CD4-positive, alpha-beta T cell treated with Interleukin-2 at 100 ng/mL for 4 hours (primary cell): ENCODE measurements at regions not wholly inside any gene's neighbourhood (a gene's known extent, or its start where the extent isn't known, plus 50 kb on each side); places are given as distances from the start of the nearest gene placed in this dataset.
"Not testable (repeated sequence)": the region's sequence is repeated elsewhere in the genome, so short reads cannot be mapped to it uniquely, and the experiment has no call there.

Experiments
- DNase-seq: peaks from one replicate; pipeline ENCODE4 v3.0.0-alpha.2; 2020; ENCODE audit warnings: low spot score

DNA sequence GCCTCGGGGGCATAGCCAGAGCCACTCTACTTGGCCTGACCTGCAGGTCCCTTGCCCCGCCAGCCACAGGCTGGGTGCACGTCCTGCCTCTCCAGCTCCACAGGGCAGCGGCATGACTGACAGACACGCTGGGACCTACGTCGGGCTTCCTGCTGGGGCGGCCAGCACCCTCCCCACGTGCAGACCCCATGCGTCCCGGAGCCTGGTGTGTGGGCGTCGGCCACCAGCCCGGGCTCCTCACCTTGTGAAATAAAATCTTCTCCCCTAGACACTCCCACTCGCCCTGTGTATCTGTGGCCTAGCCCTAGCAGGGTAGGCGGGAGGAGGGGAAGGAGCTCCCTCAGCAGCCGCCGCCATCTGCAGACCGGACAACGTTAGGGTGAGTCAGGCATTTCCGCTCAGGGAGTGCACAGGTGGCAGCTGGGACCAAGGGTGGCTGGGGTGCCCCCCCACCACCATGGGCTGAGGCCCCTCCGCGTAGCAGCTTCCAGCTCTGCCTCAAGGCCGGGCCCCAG, 119.5 kb downstream of the IGLL1 start:
- DNase-seq: not testable (repeated sequence)

DNA sequence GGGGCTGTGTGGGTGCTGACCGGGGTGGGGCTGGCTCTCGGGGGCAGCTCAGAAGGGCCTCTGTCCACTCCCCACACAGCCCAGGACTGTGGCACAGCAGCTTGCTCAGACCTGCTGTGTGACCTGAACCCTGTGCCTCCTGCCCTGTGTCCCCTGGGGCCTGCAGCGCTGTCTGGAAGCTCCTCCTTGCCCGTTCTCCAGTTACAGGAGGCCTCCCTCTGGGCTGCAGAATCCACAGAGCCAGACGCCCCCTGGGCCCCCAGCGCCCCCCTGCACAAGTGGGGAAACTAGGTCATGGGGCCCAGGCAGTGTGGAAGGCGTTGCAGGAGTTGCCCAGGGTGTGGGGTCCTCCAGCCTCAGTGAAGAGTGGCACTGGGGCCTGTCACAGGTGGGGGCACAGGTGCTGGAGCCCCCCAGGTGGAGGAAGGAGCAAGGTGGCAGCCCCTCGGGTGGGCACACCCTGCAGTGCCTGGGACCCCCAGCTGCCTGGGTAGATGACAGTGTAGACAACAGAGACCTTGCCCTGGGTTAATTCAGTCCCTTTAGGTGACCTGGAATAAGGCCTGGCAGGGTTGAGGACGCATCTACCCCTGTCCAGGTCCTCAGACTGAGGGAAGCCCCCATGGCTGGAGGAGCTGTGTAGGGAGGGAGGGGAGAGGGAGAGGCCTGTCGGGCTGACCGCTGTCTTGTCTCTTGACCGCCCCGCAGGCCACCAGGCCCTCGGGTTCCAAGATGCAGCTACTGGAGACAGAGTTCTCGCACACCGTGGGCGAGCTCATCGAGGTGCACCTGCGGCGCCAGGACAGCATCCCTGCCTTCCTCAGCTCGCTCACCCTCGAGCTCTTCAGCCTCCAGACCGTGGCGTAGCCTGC, 120.2 kb downstream of the IGLL1 start:
- not testable (repeated sequence) for DNase-seq

DNA sequence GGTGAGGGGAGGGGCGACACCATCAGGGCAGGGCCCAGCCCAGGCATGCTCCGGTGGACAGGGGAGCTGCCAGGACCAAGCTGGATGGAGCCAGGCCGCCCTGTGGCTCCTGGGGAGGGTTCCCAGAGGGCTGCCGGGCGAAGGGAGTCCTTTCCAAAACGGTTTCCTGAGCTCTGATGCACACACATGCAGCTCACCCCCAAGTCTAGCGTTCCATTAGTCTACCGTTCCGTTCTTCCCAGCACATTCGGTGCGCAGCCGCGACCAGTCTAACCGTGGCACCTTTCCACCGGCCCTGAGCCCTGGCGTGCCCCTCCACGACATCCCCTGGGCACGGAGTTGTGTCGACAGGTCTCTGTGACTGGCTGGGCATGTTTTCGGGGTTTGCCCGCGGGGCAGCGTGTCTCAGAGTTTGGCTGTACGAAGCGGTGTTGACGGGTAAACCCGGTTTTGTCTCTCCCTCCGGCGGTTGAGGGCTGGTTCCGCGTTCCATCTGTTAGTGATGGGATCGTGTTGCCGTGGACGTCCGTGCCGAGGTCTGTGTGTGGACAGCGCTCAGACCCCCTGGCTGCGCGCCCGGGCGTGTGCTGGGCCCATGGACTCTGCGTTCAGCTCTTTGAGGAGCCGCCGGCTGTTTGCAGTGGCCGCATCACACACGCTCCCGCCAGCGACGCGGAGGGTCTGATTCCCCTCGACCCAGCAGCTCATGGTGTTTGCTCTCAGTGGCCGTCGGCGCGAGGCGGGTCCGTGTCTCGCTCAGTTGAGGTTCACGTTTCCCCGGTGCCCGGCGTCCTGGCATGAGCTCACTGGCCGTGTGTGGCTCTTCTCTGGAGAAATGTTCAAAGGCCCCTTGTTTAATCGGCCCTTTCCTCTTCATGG, 121.2 kb downstream of the IGLL1 start:
- DNase-seq: no peak

DNA sequence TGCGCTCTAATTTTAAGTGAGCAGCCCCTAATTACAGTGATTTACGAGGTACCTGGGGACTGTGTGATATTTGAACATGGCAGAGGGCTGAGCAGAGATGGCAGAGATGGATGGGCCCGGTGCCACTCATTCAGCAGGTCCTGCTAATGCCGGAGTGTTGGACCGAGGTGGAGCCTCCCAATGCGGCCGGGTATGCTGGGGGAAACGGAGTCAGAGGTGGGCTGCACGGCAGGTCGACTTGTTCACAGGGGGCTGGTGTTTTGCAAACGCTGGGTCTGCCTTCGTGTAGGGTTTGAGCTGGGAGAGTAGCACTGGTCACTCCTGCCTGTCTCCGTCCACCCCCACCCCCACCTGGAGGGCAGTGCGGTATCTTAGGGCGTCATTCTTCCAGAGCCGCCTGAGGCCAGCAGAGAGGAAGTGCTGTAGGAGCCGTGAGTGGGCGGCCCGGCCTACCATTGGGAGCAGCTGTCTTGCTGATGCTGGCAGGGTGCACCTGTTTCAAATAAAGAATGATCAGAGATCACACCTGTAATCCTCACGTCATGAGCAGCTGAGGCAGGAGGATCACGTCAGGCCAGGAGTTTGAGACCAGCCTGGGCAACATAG, 122.6 kb downstream of the IGLL1 start:
- no peak for DNase-seq

DNA sequence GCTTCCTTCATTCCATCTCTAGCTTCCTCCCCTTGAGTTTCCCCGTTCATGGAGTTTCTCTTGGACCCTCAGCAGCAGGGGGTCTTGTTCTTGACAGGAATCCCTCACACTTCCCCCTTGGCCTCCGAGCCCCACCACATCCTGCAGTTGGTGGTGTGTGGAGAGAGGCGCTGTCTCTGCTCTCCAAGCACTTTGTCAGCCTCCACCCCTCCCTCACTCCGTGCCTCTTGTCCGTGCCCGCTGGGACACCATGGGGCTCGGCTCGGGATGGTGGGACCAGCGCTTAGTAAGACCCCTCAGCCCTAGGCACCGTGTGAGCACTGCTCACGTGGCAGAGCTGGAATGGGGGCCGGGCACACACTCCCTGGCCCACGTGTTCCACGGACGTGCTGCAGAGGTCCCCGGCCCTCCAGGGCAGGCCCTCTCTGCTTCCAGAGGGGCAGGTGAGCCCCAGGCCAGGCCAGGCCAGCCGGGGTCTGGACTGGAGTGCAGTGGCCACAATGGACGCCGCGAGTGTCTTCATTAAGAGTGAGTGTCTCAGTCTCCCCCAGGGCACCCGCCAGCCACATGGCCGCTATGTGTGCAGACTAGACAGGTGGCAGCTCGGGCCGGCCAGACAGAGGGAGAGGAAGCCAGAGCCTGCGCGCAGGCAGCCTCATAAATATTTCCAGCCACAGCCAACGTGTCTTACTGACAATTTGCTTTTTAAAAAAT, 123.3 kb downstream of the IGLL1 start:
- DNase-seq: not testable (repeated sequence)

DNA sequence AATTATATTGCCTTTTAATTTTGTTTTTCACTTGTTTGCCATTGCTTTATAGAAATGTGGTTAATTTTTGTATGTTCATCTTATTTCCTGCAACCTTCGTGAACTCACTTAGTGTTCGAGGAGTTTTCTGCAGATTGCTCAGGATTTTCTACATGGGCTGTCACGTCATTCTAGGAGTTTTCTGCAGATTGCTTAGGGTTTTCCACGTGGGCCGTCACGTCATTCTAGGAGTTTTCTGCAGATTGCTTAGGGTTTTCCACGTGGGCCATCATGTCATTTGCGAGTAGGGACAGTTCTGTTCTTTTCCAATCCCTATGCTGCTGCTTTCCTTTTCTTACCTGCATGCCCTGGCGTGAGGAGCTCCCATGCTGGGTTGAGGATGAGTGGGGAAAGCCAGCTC, 125.7 kb downstream of the IGLL1 start:
- not testable (repeated sequence) for DNase-seq

DNA sequence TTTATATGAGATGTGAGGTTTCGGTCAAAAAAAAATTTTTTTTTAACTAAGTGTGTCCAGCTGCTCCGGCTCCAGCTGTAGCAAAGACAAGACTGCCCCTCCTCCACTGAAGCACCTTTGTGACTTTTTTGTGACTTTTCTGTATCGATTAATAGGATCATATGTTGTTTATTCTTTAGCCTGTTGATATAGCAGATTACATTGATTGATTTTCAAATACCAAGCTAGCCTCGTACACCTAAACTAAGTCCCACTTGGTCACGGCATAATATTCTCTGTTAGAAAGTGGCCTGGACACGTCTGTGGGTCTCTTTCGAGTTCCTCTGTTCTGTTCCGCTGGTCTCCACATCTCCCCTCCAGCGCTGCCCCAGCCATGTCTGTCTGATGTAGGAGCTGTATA, 126.8 kb downstream of the IGLL1 start:
- DNase-seq: no peak

DNA sequence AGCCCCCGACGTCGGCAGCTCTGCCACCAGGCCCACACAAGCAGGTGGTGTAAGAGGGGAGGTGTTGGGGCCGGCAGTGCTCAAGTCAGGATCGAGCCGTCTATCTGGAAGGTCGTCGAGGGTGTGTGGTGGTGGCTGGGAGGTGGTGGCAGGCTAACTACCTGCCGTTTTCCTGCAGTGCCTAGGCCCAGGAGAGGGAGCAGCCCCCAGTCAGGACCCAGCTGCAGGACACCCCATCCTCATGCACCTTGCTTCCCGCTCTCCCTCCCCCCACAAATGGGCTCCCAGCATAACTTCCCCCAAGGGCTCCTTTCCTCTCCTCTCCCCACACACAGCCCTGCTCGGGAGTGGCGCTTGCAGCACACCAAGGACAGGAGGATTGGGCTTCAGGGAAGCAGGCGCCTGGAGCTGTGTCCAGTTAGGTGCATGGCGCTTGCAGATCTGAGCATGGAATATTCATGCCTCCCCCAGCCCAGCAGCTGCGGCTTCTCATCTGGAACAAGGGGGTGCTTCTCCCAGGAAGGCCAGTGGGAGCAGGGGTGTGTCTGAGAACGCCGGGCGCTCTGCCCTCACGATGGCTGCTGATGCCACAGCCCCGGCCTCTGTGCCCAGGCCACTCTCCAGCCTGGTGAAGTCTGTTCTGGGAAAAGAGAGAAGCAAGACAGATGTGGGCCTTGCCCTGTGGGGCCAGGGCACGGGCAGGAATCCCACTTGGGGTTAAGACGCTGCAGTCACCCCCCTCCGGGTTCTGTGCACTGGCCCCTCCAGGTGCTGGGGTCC, 127.7 kb downstream of the IGLL1 start:
- DNase-seq: no peak

DNA sequence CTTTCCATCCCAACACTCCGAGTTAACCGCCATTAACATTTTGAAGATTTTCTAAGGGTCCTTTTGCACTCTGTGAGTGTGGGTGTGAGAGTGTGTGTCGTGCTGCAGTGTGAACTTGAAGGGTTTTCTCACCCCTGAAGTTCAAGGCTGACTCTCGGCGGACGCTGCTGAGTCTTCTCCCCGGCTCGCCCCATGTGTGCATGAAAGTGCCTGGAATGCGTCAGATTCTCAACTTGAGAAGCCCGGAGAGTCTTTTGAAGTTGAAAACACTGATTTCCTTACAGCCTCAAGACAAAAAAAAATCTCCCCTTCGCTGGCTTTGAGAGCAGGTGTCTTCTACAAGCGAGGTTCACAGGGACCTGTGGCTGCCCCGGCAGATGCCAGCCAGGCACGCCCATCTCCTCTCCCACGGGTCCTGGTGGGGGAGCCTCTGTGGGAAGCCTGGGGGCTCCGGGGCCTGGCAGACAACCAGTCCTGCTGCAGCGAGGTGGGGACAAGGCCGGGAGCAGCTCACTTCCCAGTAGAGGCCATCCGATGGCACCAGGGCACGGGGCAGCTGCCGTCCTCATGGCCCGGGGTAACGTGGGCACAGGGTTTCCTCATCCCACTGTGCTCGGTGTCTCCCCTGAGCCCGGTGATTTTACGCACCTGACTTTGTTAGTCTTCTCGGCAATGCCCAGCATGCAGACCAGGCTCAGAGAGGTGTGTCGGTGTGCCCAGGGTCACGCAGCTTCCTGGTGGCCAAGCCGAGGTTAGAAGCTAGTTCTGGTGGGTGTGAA, 128.4 kb downstream of the IGLL1 start:
- not testable (repeated sequence) for DNase-seq

DNA sequence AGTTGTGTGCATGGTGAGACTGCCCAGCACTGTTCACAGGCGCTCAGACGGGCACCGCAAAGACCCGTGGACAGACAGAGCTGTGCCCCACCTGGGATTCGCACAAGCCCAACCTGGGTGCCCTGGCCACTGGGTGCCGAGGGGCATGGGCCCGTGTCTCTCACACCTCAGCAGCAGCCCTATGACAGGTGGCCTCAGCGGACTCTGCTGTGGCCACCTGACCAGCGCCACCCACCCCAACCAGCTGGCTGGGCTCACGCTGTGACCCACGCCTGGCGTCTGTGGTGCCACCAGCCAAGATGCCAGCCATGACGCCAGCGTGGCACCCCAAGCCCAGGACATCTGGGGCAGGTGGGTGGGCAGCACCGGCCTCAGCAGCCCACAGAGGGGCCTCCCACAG, 129.3 kb downstream of the IGLL1 start:
- not testable (repeated sequence) for DNase-seq

DNA sequence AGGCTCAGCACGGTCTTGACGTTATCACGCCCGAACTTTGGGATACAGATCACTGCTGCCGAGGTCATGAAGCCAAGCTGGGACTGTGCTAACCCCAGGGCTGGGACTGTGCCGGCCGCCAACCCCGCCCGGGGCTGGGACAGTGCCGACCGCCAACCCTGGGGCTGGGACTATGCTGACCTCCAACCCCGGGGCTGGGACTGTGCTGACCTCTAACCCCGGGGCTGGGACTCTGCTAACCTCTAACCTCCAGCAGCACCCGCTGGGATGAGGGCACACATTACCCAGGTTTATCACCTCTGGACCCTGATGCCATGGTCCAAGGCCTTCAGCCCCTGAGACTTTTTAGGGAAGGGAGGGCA, 129.7 kb downstream of the IGLL1 start:
- no peak for DNase-seq

DNA sequence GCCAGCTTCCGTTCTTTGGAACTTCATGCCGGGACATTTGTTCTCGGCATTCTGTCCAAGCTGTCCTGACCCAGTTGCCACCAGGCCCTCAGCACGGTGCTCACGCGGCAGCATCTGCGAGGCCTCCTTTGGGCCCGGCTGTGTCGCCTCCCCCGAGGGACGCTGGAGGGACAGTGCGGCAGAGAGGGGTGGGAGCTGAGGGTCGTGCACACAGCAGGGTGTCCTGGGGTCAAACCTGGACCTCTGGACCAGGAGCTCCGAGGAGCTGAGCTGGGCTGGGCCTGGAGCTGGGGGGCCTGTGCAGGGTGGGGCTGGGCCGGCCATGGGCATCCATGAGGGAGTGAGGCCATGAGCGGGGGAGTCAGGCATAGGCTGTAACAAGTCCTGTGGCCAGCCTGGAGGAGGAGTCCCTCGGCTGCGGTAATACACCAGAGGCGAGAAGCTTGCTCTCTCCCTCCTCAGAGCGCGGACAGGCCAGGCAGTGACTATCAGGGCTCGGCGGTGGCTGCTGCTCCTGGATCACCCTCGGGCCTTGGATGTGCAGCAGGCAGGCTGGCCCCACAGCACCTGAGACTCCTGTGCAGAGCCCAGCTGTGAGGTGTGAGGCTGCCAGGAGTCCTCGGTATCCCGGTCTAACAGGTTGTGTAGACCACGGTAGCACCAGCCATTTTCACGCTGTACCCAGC, 130.2 kb downstream of the IGLL1 start:
- not testable (repeated sequence) for DNase-seq

DNA sequence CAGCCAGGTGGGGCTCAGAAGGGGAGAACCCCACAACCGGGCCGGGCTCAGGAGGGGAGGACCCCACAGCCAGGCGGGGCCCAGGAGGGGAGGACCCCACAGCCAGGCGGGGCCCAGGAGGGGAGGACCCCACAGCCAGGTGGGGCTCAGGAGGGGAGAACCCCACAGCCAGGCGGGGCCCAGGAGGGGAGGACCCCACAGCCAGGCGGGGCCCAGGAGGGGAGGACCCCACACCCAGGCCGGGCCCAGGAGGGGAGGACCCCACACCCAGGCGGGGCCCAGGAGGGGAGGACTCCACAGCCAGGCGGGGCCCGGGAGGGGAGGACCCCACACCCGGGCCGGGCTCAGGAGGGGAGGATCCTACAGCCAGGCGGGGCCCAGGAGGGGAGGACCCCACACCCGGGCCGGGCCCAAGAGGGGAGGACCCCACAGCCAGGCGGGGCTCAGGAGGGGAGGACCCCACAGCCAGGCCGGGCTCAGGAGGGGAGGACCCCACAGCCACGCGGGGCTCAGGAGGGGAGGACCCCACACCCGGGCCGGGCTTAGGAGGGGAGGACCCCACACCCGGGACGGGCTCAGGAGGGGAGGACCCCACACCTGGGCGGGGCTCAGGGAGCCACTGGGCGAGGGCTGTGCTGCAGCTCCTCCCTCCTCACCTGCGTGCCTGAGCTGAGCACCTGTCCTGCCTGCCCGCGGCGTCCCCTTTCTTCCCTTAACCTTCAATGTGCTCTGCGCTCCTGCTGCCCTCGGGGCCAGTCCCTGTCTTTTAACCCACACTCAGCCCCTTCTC, 131.4 kb downstream of the IGLL1 start:
- DNase-seq: not testable (repeated sequence)

DNA sequence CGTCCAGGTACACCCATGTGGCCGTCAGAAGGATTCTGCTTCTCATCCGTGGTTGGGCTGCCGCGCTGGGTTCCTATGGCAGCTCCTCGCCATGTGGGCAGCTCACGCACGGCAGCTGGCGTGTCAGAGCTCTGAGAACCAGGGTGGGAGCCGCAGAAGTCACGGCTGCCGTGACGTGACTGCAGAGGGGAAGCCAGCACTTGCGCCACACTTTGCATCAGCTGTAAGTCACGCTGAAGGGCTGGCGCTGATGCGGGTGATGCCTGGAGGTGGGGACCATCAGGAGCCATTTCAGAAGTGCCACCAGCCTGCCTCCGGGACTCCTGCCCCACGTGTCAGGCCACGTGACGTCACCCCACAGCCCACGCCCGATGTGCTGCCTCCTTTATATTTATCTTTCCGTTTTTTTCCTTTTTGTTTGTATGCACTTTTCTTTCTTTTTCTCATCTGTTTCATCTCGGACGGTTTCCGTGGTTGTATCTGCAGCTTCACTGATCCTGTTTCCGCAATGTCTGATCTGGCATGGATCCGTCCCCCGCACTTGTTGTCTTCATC, 133.2 kb downstream of the IGLL1 start:
- no peak for DNase-seq

DNA sequence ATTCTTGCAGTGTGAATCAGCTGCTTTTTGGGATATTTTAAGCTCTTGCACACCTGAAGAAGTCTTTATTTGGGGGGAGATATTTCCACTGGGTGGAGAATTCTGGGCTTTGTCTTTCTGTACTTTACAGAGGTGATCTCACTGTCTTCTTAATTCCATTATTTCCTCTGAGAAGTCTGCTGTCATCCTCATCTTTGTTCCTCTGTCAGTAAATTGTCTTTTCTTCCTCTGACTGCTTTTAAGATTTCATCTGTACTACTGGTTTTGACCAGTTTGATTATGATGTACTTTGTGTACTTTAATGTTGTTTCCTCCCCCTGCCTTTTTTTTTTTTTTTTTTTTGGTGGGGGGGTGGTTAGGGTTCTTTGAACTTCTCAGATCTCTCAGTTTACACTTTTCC, 133.9 kb downstream of the IGLL1 start:
- DNase-seq: not testable (repeated sequence)

DNA sequence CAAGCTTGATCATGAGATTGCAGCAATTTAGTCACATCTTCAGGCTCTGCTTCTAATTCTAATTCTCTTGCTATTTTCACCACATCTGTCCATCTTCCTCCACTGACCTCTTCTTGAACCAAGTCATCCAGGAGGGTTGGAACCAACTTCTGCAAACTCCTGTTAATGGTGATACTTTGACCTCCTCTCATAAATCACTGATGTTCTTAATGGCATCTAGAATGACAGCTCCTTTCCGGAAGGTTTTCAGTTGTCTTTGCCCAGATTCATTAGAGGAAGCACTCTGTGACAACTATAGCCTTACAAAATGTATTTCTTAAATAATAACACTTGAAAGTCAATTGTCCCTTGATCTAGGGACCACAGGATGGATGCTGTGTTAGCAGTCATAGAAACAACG, 136.2 kb downstream of the IGLL1 start:
- not testable (repeated sequence) for DNase-seq

DNA sequence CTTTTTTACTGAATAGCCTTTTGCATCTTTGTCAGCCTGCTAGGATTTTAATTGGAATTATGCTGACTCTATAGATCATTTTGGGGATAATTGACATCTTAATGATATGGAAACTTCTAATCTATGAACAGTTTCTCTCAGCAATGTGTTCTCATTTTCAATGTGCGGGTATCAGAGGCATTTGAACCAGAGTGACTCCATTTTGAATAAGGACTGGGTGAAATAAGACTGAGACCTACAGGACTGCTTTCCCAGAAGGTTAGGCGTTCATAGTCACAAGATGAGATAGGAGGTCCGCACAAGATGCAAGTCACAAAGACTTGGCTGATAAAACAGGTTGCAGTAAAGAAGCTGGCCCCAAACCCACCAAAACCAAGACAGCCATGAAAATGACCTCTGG, 140.5 kb downstream of the IGLL1 start:
- not testable (repeated sequence) for DNase-seq

DNA sequence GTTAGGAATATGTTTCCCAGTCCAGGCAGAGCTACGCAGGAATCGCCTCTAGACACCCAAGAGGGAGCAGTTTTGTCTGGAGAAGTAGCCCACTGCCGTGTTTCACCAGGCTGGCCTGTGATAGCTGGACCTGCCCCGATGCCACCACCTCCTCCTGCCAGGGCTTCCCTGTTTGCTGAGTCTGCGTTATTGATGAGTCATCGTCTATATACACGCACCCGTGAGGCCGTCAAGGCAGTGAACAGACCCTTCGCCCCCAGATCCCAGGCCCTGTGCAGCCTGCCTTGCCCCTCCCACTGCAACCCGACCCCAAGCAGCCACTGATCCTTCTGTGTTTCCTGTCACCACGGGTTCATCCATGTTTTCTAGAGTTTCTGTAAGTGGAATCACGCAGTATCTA, 141.9 kb downstream of the IGLL1 start:
- no peak for DNase-seq
